K562 (cell line): ENCODE measurements at regions not wholly inside any gene's neighbourhood (a gene's known extent, or its start where the extent isn't known, plus 50 kb on each side); places are given as distances from the start of the nearest gene placed in this dataset.

Source experiments
- EHMT2 ChIP-seq: fragments of 450-650 bp; IDR thresholded peaks from 2 replicates; pipeline ENCODE4 v1.6.1; 2018; ENCODE audit warnings: antibody characterized with exemption
- ELF4 ChIP-seq: fragments of 450-650 bp; formaldehyde crosslinking; IDR thresholded peaks from 2 replicates; pipeline ENCODE4 v1.4.0; 2022; ENCODE audit warnings: missing genetic modification characterization
- HNRNPLL ChIP-seq: fragments of 200-400 bp; formaldehyde crosslinking; IDR thresholded peaks from 2 replicates; pipeline ENCODE4 v1.6.1; 2017; ENCODE audit warnings: low read length, low read depth, mild to moderate bottlenecking; ENCODE audit not compliant: poor library complexity, severe bottlenecking
- ILK ChIP-seq: fragments of 450-650 bp; IDR thresholded peaks from 2 replicates; pipeline ENCODE4 v1.6.1; 2016; ENCODE audit warnings: missing genetic modification characterization, low read depth, mild to moderate bottlenecking, missing compliant biosample characterization, moderate library complexity, borderline replicate concordance
- MAFG ChIP-seq: fragments of 450-650 bp; conservative IDR thresholded peaks from 2 replicates; pipeline ENCODE4 v1.6.1; 2016; ENCODE audit warnings: missing genetic modification characterization, missing compliant biosample characterization
- MTA3 ChIP-seq: fragments of 450-650 bp; formaldehyde crosslinking; IDR thresholded peaks from 2 replicates; pipeline ENCODE4 v1.6.1; 2017; ENCODE audit warnings: mild to moderate bottlenecking, borderline replicate concordance
- RHOXF2B ChIP-seq: fragments of 250-450 bp; sonication (Bioruptor Pico); conservative IDR thresholded peaks from 2 replicates; pipeline ENCODE4 v1.5.1; 2021
- ZSCAN29 ChIP-seq: fragments of 450-650 bp; IDR thresholded peaks from 2 replicates; pipeline ENCODE4 v1.6.1; 2017
- TF ChIP-seq, protein P1 (sequence below): fragments of 450-650 bp; IDR thresholded peaks from 2 replicates; pipeline ENCODE4 v1.6.1; 2017; ENCODE audit warnings: antibody characterized with exemption, mild to moderate bottlenecking
- TF ChIP-seq, protein P2 (sequence below): fragments of 200-400 bp; formaldehyde crosslinking; IDR thresholded peaks from 2 replicates; pipeline ENCODE4 v1.6.1; 2017; ENCODE audit warnings: mild to moderate bottlenecking, low read depth, low read length, moderate library complexity

DNA sequence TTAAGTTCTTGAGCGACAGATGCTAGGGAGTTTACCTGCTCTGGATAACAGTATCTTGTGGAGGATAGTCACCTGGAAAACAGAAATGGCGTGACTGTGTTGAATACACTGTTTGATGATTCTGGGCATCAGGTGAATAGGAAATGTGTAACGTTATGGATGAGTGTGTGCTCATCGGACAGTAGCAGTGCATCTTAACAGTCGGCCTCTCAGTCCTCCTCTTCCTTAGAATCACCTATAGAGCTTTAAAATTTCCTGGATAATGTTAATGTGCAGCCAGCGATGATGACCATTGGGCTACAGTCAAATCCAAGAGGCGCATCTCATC, 217.7 kb downstream of the OR2B2 start (continued):
- TF ChIP-seq, protein P1, sequence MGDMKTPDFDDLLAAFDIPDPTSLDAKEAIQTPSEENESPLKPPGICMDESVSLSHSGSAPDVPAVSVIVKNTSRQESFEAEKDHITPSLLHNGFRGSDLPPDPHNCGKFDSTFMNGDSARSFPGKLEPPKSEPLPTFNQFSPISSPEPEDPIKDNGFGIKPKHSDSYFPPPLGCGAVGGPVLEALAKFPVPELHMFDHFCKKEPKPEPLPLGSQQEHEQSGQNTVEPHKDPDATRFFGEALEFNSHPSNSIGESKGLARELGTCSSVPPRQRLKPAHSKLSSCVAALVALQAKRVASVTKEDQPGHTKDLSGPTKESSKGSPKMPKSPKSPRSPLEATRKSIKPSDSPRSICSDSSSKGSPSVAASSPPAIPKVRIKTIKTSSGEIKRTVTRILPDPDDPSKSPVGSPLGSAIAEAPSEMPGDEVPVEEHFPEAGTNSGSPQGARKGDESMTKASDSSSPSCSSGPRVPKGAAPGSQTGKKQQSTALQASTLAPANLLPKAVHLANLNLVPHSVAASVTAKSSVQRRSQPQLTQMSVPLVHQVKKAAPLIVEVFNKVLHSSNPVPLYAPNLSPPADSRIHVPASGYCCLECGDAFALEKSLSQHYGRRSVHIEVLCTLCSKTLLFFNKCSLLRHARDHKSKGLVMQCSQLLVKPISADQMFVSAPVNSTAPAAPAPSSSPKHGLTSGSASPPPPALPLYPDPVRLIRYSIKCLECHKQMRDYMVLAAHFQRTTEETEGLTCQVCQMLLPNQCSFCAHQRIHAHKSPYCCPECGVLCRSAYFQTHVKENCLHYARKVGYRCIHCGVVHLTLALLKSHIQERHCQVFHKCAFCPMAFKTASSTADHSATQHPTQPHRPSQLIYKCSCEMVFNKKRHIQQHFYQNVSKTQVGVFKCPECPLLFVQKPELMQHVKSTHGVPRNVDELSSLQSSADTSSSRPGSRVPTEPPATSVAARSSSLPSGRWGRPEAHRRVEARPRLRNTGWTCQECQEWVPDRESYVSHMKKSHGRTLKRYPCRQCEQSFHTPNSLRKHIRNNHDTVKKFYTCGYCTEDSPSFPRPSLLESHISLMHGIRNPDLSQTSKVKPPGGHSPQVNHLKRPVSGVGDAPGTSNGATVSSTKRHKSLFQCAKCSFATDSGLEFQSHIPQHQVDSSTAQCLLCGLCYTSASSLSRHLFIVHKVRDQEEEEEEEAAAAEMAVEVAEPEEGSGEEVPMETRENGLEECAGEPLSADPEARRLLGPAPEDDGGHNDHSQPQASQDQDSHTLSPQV = no peak
- TF ChIP-seq MTA3 (0 out of 2 replicates have a peak, but pooled peaks have one; percentile 2), ZSCAN29 (no peak), ELF4 (CRISPR knock-in tag) (0 out of 2 replicates have a peak, but pooled peaks have one; percentile 16), MAFG (tag) (0 out of 2 replicates have a peak, but pooled peaks have one; percentile 2), HNRNPLL (no peak), EHMT2 (0 out of 2 replicates have a peak, but pooled peaks have one; percentile 8), ILK (tag) (no peak), RHOXF2B (CRISPR knock-in tag) (no peak)
- TF ChIP-seq, protein P2, sequence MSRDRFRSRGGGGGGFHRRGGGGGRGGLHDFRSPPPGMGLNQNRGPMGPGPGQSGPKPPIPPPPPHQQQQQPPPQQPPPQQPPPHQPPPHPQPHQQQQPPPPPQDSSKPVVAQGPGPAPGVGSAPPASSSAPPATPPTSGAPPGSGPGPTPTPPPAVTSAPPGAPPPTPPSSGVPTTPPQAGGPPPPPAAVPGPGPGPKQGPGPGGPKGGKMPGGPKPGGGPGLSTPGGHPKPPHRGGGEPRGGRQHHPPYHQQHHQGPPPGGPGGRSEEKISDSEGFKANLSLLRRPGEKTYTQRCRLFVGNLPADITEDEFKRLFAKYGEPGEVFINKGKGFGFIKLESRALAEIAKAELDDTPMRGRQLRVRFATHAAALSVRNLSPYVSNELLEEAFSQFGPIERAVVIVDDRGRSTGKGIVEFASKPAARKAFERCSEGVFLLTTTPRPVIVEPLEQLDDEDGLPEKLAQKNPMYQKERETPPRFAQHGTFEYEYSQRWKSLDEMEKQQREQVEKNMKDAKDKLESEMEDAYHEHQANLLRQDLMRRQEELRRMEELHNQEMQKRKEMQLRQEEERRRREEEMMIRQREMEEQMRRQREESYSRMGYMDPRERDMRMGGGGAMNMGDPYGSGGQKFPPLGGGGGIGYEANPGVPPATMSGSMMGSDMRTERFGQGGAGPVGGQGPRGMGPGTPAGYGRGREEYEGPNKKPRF = no peak
